ENCODE measurements at regions not wholly inside any gene's neighbourhood (a gene's known extent, or its start where the extent isn't known, plus 50 kb on each side); places are given as distances from the start of the nearest gene placed in this dataset.

GRCh38 chr4:138028923-138029322 is 213.2 kb downstream of the SLC7A11 start:
- DNase-seq (ENCODE audit: low read depth in 3 of 3), result no peak

GRCh38 chr4:138021139-138021830 is 220.9 kb downstream of the SLC7A11 start:
- DNase-seq (ENCODE audit: low read depth in 3 of 3), result no peak

GRCh38 chr4:138014590-138015288 is 227.4 kb downstream of the SLC7A11 start:
- no peak for DNase-seq (ENCODE audit: low read depth in 3 of 3)

DNA sequence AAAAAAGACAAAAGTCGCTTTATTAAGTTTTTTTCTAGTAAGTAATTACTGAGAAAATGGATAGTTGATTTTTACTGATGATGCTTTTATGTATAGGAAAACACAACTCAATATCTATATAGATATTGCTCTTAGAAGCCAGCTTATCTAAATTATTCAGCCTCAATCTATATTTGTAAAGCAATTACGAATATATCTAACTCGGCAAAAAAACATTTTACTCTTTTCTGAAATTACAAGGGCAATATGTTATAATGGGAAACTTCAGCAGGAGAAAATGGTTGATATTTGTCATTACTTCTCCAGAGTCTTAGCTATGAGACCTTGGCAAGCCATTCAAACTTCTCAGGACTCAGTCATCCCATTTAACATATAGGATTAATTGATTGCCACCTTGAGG is 228.5 kb downstream of the SLC7A11 start:
- no peak for DNase-seq (ENCODE audit: low read depth in 3 of 3)

- no peak for DNase-seq (ENCODE audit: low read depth in 3 of 3)
Observed at GRCh38 chr4:138010639-138011038, 231.5 kb downstream of the SLC7A11 start.

DNA sequence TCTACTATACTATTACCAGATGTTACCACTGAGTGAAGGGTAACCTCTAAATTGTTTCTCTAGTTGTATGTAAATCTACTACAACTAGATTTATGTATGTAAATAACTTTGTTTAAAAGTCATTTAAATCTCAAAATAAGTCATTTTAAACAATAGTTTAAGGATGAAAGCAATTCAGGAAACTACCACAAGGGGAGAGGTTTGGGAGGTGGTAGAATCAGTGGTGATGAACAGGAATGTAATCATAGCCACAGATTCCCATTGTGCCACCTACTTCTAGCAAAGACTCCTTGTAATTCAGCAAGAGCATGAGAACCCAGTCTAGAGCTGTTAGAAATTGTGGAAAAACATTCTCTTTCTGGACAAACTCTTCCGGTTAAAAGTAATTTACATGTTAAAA is 234.6 kb downstream of the SLC7A11 start:
- DNase-seq (ENCODE audit: low read depth in 3 of 3), result no peak

GRCh38 chr4:138005486-138005885 is 236.7 kb downstream of the SLC7A11 start:
- no peak for DNase-seq (ENCODE audit: low read depth in 3 of 3)

GRCh38 chr4:138003248-138003647 is 238.9 kb downstream of the SLC7A11 start:
- no peak for DNase-seq (ENCODE audit: low read depth in 3 of 3)

- DNase-seq (ENCODE audit: low read depth in 3 of 3), result no peak
Observed at GRCh38 chr4:137998666-137999429, 243.3 kb downstream of the SLC7A11 start.

DNA sequence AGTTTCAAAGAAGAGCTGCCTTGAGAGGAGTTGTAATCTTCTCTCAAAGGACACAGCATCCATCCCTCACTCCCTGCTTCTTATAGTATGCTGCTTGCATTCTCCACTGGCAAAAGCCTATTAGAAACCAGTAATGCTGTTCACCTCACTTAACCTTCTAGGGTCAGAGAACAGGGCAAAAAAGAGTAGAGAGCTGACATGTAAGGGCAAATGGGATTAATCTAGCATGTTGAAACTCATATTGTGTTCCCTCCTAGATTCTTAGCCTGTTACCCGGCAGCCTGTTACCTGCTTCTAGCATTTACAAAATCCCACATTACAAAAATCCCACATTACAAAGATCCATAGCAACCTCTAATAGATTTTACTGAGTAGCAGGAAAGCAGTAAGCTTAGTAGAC is 244.7 kb downstream of the SLC7A11 start:
- DNase-seq (ENCODE audit: low read depth in 3 of 3), result no peak

DNA sequence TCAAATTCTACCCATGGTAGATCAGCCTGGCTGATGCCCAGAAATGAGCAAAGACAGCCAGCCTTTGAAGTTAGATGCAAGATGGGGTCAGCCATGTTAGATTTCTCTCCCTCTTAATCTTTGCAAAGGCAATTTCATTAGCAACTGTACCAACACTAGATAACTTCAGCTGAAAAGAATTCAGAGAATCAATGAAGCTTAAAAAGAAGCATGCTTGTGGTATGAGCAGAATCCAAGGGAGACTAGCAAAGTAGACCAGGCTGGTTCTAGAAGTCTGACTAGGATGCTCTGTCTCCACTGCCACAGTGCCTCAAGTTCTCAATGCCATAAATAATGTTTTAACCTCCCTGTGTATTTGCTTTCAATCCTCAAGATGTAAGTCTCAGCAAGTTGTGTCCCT is 247.3 kb downstream of the SLC7A11 start:
- no peak for DNase-seq (ENCODE audit: low read depth in 3 of 3)

GRCh38 chr4:137993232-137993631 is 248.9 kb downstream of the SLC7A11 start:
- DNase-seq (ENCODE audit: low read depth in 3 of 3), result no peak

- DNase-seq (ENCODE audit: low read depth in 3 of 3), result no peak
Observed at GRCh38 chr4:137981277-137981676, 260.9 kb downstream of the SLC7A11 start.

DNA sequence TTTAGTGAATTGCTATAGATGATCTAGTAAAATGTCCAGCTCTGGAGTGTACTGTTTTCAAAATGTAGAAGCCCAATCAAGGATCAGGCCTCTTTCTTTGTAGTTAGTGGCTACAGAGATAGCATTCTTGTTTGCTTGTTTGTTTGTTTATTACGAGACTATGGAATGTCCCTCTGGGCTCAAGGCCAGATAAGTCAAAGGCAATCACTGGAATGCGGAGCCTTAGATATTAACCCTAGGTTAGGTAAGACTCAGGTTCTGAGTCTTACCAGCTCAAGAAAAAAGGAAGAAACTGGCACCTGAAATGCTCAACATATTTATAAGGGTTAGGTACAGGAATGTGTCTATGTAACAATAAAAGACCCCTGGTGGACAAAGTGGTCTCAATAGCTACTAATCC is 261.5 kb downstream of the SLC7A11 start:
- no peak for DNase-seq (ENCODE audit: low read depth in 3 of 3)

DNA sequence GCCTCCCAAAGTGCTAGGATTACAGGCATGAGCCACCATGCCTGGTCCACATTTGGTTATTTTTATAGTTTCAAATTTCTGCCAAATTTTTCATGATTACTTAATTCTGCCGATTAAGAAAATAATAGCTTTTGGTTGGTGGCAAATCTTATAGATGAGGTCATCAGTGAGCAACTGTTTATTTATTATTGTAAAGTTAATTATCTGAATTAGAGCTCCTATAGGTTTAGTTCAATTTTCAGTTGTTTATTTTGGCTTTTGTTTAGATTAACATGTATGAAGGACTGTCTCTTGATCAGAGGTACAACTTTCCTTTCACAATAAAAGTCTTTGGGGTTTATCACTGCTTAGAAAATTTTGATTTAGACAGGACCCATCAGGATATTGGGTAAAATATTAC is 262.2 kb downstream of the SLC7A11 start:
- no peak for DNase-seq (ENCODE audit: low read depth in 3 of 3)

GRCh38 chr4:137968956-137969678 is 273.0 kb downstream of the SLC7A11 start:
- no peak for DNase-seq (ENCODE audit: low read depth in 3 of 3)

GRCh38 chr4:137967480-137968190 is 274.5 kb downstream of the SLC7A11 start:
- no peak for DNase-seq (ENCODE audit: low read depth in 3 of 3)

GRCh38 chr4:137966504-137966903 is 275.6 kb downstream of the SLC7A11 start:
- DNase-seq (ENCODE audit: low read depth in 3 of 3), result no peak

- DNase-seq (ENCODE audit: low read depth in 3 of 3), result no peak
Observed at GRCh38 chr4:137961051-137961438, 281.1 kb downstream of the SLC7A11 start.

DNA sequence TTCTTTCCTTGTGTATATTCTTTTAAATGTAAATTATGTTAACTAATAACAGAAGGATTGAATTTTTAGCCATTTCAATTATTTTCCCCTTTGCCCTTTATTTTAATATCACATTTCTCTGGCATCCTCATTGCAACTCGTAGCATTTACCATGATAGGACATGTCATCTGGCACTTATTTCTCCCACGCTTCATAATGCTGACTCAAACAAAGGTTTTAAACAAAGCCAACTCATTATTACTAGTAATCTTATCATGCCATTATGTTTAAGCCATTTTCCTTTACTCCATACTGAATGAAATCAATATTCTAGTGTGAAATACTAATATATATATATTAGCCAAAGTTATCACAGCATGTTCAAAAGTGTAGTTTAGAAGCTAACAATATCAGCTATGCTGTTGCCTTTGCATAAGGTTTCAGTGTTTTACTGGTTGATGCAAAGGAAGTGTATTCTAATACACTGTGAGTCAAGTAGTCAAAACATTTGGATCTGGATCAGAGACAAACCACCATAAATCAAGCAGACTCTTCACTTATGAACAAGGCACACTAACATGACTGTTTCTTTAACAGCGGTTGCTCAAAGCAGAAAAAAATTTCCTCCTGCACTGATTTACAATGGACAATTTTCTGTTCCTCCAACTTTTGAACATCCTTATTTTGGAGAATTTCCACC is 281.6 kb downstream of the SLC7A11 start:
- no peak for DNase-seq (ENCODE audit: low read depth in 3 of 3)

DNA sequence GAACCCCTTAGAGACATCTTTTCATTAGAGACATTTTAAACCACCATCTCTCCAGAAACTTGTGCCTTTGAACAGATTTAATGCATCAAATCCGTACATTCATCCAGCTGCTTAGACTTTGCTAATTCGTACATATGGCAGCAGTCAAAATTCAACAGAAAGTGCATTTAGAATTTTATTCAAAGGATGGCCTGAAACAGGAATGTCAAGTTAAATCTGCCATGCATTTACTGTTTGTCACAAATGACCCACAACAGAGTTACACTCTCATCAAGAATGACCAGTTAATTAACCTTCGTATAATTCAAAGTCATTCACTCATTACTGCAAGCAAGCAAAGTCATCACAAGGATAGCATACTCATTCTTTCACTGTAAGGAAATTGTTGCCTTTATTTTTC is 284.3 kb downstream of the SLC7A11 start:
- DNase-seq (ENCODE audit: low read depth in 3 of 3), result no peak
